A673 (cell line): ENCODE measurements at regions not wholly inside any gene's neighbourhood (a gene's known extent, or its start where the extent isn't known, plus 50 kb on each side); places are given as distances from the start of the nearest gene placed in this dataset.

Experiments used
- BruUV-seq: library from RNA; stranded (reverse); fragments of 400-500 nt; replicated peaks from 2 replicates; lab custom pipeline; 2021; lab: Mats Ljungman, UMichigan
- CTCF ChIA-PET: fragments of 300-600 bp; sonication (Branson Sonifier 250); formaldehyde crosslinking; loops from one replicate; lab custom pipeline; 2022; ENCODE audit warnings: antibody characterized with exemption; lab: Charles Lee
- POLR2A ChIA-PET: fragments of 300-600 bp; sonication (Branson Sonifier 250); formaldehyde crosslinking; loops from one replicate; lab custom pipeline; 2022; ENCODE audit warnings: antibody characterized with exemption; ENCODE audit not compliant: low non-redundant PET; lab: Charles Lee
- DNase-seq: peaks from one replicate; pipeline ENCODE4 v3.0.0-alpha.2; 2015; ENCODE audit warnings: low spot score
- H3K27ac ChIP-seq: fragments of 200-600 bp; sonication (generic); 2 replicates; pipeline ENCODE4 v1.5.1; 2016; ENCODE audit warnings: mixed run types, low read depth, mild to moderate bottlenecking, mixed read lengths, antibody characterized with exemption, low read length; ENCODE audit not compliant: poor library complexity, severe bottlenecking
- H3K27me3 ChIP-seq: fragments of 200-600 bp; sonication (generic); replicated peaks from 2 replicates; pipeline ENCODE4 v1.6.1; 2017; ENCODE audit warnings: mixed run types, low read depth, mild to moderate bottlenecking, mixed read lengths, antibody characterized with exemption, low read length; ENCODE audit not compliant: insufficient read depth, poor library complexity
- H3K36me3 ChIP-seq: fragments of 200-600 bp; sonication (generic); 2 replicates; pipeline ENCODE4 v1.6.1; 2016; ENCODE audit warnings: mixed run types, mild to moderate bottlenecking, mixed read lengths, antibody characterized with exemption, low read length; ENCODE audit not compliant: insufficient read depth, poor library complexity, severe bottlenecking
- H3K4me1 ChIP-seq: fragments of 200-600 bp; sonication (generic); 2 replicates; pipeline ENCODE4 v1.6.1; 2017; ENCODE audit warnings: mixed run types, mild to moderate bottlenecking, mixed read lengths, antibody characterized with exemption, low read length; ENCODE audit not compliant: insufficient read depth, poor library complexity, severe bottlenecking
- H3K4me3 ChIP-seq: fragments of 200-600 bp; sonication (generic); 2 replicates; pipeline ENCODE4 v1.5.1; 2016; ENCODE audit warnings: low read depth, mixed run types, mild to moderate bottlenecking, mixed read lengths, low read length; ENCODE audit not compliant: poor library complexity, severe bottlenecking
- H3K9me3 ChIP-seq: fragments of 200-600 bp; sonication (generic); 2 replicates; pipeline ENCODE4 v1.6.1; 2016; ENCODE audit warnings: mixed run types, low read depth, mild to moderate bottlenecking, mixed read lengths, antibody characterized with exemption, low read length; ENCODE audit not compliant: poor library complexity, severe bottlenecking
- CTCF ChIP-seq: fragments of 300-800, 200-600 bp; sonication (generic); conservative IDR thresholded peaks from 2 replicates; pipeline ENCODE4 v1.5.1; 2017; ENCODE audit warnings: low read depth, mild to moderate bottlenecking, antibody characterized with exemption, low read length, moderate library complexity, mixed read lengths
- EZH2 ChIP-seq: fragments of 200-600 bp; sonication (generic); IDR thresholded peaks from 2 replicates; pipeline ENCODE4 v1.6.1; 2017; ENCODE audit warnings: borderline replicate concordance, low read depth, mild to moderate bottlenecking, mixed read lengths, antibody characterized with exemption, low read length; ENCODE audit not compliant: poor library complexity, severe bottlenecking
- intact Hi-C: fragments of 100-400 bp; cut with micrococcal nuclease; formaldehyde crosslinking; loops from one replicate; pipeline ENCODE4 v1.10.0; 2022; ENCODE audit not compliant: unreplicated experiment

GRCh38 chr12:19972325-19973288, 395.7 kb upstream of the PDE3A start:
- POLR2A ChIA-PET, result no interaction called here
- Histone ChIP-seq H3K36me3 (no peaks in the 10 kb centered on the region), H3K27me3 (no peaks in the 10 kb centered on the region), H3K4me1 (no peaks in the 10 kb centered on the region), H3K4me3 (no peak overlapping the region), H3K9me3 (no peaks in the 10 kb centered on the region), H3K27ac (no peak overlapping the region)
- CTCF ChIA-PET, result no interaction called here
- TF ChIP-seq EZH2 (no peak), CTCF (no peak)
- DNase-seq, result no peak
- intact Hi-C loops, result no loop called here
- BruUV-seq, result no TSS peak

- Histone ChIP-seq H3K27ac (no peak overlapping the region), H3K4me1 (no peaks in the 10 kb centered on the region), H3K36me3 (no peaks in the 10 kb centered on the region), H3K9me3 (no peaks in the 10 kb centered on the region), H3K27me3 (no peaks in the 10 kb centered on the region), H3K4me3 (no peak overlapping the region)
- POLR2A ChIA-PET, result no interaction called here
- intact Hi-C loops, result no loop called here
- DNase-seq, result no peak
- CTCF ChIA-PET, result no interaction called here
- BruUV-seq, result no TSS peak
- no peak for TF ChIP-seq EZH2
- TF ChIP-seq CTCF, result no peak
These were observed 390.1 kb upstream of the PDE3A start for GRCh38 chr12:19978193-19978592.

GRCh38 chr12:19979584-19979983, 388.8 kb upstream of the PDE3A start:
- no peak for TF ChIP-seq EZH2
- no peak for TF ChIP-seq CTCF
- CTCF ChIA-PET, result no interaction called here
- Histone ChIP-seq H3K27ac (no peak overlapping the region), H3K4me1 (no peaks in the 10 kb centered on the region), H3K4me3 (no peak overlapping the region), H3K36me3 (no peaks in the 10 kb centered on the region), H3K27me3 (no peaks in the 10 kb centered on the region), H3K9me3 (no peaks in the 10 kb centered on the region)
- DNase-seq, result no peak
- intact Hi-C loops, result no loop called here
- POLR2A ChIA-PET, result no interaction called here
- no TSS peak for BruUV-seq
